Endodermal cell (in vitro differentiated cells): ENCODE measurements at regions not wholly inside any gene's neighbourhood (a gene's known extent, or its start where the extent isn't known, plus 50 kb on each side); places are given as distances from the start of the nearest gene placed in this dataset.
A peak's percentile ranks its signal among the peaks of the same experiment; 100 is the strongest.

Experiments used
- DNase-seq: peaks from one replicate; pipeline ENCODE4 v3.0.0-alpha.2; 2017
- H3K27ac ChIP-seq: 2 replicates; pipeline ENCODE4 v1.5.1; 2013; ENCODE audit warnings: mild to moderate bottlenecking, low read depth, low read length, moderate library complexity
- H3K27me3 ChIP-seq: 2 replicates; pipeline ENCODE4 v1.6.1; 2013; ENCODE audit warnings: mild to moderate bottlenecking, low read length, moderate library complexity; ENCODE audit not compliant: insufficient read depth, control insufficient read depth, poor library complexity, severe bottlenecking
- H3K36me3 ChIP-seq: 2 replicates; pipeline ENCODE4 v1.7.0; 2013; ENCODE audit warnings: mild to moderate bottlenecking, low read length, moderate library complexity; ENCODE audit not compliant: control insufficient read depth, insufficient read depth
- H3K4me1 ChIP-seq: one replicate; pipeline ENCODE4 v1.7.0; 2013; ENCODE audit warnings: low read length; ENCODE audit not compliant: control insufficient read depth, insufficient read depth
- H3K4me3 ChIP-seq: 2 replicates; pipeline ENCODE4 v1.5.1; 2013; ENCODE audit warnings: mild to moderate bottlenecking, low read length, moderate library complexity
- H3K9ac ChIP-seq: 2 replicates; pipeline ENCODE4 v1.6.1; 2013; ENCODE audit warnings: mild to moderate bottlenecking, low read length, moderate library complexity; ENCODE audit not compliant: poor library complexity, severe bottlenecking; ENCODE audit errors: extremely low read depth
- H3K9me3 ChIP-seq: 2 replicates; pipeline ENCODE4 v1.6.1; 2013; ENCODE audit warnings: mild to moderate bottlenecking, low read length, moderate library complexity; ENCODE audit not compliant: control insufficient read depth
- H3K27ac Mint-ChIP-seq: 2 replicates; pipeline ENCODE4 v1.8.0; 2020; ENCODE audit warnings: mixed read lengths
- H3K27me3 Mint-ChIP-seq: 2 replicates; pipeline ENCODE4 v1.8.0; 2021; ENCODE audit warnings: mild to moderate bottlenecking, mixed read lengths; ENCODE audit not compliant: insufficient read depth
- H3K36me3 Mint-ChIP-seq: 2 replicates; pipeline ENCODE4 v1.8.0; 2020; ENCODE audit warnings: low read depth, mixed read lengths
- H3K4me1 Mint-ChIP-seq: 2 replicates; pipeline ENCODE4 v1.8.0; 2020; ENCODE audit warnings: mixed read lengths
- H3K4me3 Mint-ChIP-seq: 2 replicates; pipeline ENCODE4 v1.8.0; 2020; ENCODE audit warnings: mild to moderate bottlenecking, moderate library complexity, mixed read lengths
- H3K9me3 Mint-ChIP-seq: 2 replicates; pipeline ENCODE4 v1.8.0; 2020; ENCODE audit warnings: mild to moderate bottlenecking, mixed read lengths
- CTCF ChIP-seq: fragments of 200-600 bp; sonication (generic); conservative IDR thresholded peaks from 2 replicates; pipeline ENCODE4 v1.5.0; 2021; ENCODE audit warnings: antibody characterized with exemption, mild to moderate bottlenecking
- WGBS, 2 experiments: methylation state at CpG; one replicate each; pipeline versions ENCODE4 v1.1.5 to v1.1.7; 2013; ENCODE audit warnings: missing lambda C conversion rate in 2 of 2, mixed read lengths in 1 of 2; ENCODE audit not compliant: insufficient coverage in 1 of 2, insufficient read length in 1 of 2; 5-methylcytosine and 5-hydroxymethylcytosine counted together

GRCh38 chr3:128555098-128555825 lies 62.3 kb upstream of the GATA2 start:
- Histone ChIP-seq H3K9me3 (no peaks in the 10 kb centered on the region), H3K9ac (no peak overlapping the region), H3K4me3 (no peak overlapping the region), H3K36me3 (no peaks in the 10 kb centered on the region), H3K27ac (no peak overlapping the region), H3K4me1 (no peaks in the 10 kb centered on the region), H3K27me3 (peaks cover 32% of the 10 kb centered on the region)
- no peak for TF ChIP-seq CTCF
- WGBS, 2 experiments = 57 to 72% methylated on average over 19 to 68 of the region's 68 CpGs
- H3K27ac Mint-ChIP-seq = no peak overlapping the region
- peak; percentile 76 for DNase-seq
- no peaks in the 10 kb centered on the region for H3K4me1 Mint-ChIP-seq
- H3K27me3 Mint-ChIP-seq = peaks cover 44% of the 10 kb centered on the region
- no peaks in the 10 kb centered on the region for H3K36me3 Mint-ChIP-seq
- H3K4me3 Mint-ChIP-seq = peak overlapping the region; percentile 24
- H3K9me3 Mint-ChIP-seq = no peaks in the 10 kb centered on the region

GRCh38 chr3:128554465-128555097 lies 61.6 kb upstream of the GATA2 start:
- Histone ChIP-seq H3K4me1 (no peaks in the 10 kb centered on the region), H3K9me3 (no peaks in the 10 kb centered on the region), H3K4me3 (no peak overlapping the region), H3K27me3 (peaks cover 32% of the 10 kb centered on the region), H3K9ac (no peak overlapping the region), H3K36me3 (no peaks in the 10 kb centered on the region), H3K27ac (no peak overlapping the region)
- DNase-seq = peak; percentile 56
- WGBS, 2 experiments = 90 to 92% methylated on average over 22 to 28 of the region's 28 CpGs
- Mint-ChIP-seq H3K36me3 (no peaks in the 10 kb centered on the region), H3K27me3 (peaks cover 47% of the 10 kb centered on the region), H3K4me1 (peaks cover 2% of the 10 kb centered on the region), H3K27ac (no peak overlapping the region), H3K9me3 (no peaks in the 10 kb centered on the region), H3K4me3 (peak overlapping the region; percentile 24)
- TF ChIP-seq CTCF = no peak

- peak; percentile 41 for TF ChIP-seq CTCF
- Mint-ChIP-seq H3K27ac (no peak overlapping the region), H3K27me3 (peaks cover 48% of the 10 kb centered on the region), H3K4me1 (peaks cover 5% of the 10 kb centered on the region), H3K36me3 (no peaks in the 10 kb centered on the region), H3K9me3 (no peaks in the 10 kb centered on the region), H3K4me3 (no peak overlapping the region)
- peaks cover 32% of the 10 kb centered on the region for H3K27me3 ChIP-seq
- H3K27ac ChIP-seq = no peak overlapping the region
- no peaks in the 10 kb centered on the region for H3K9me3 ChIP-seq
- H3K36me3 ChIP-seq = no peaks in the 10 kb centered on the region
- WGBS, 2 experiments = 94 to 100% methylated on average over 3 to 4 of the region's 4 CpGs
- peak; percentile 70 for DNase-seq
- no peak overlapping the region for H3K4me3 ChIP-seq
- H3K4me1 ChIP-seq = no peaks in the 10 kb centered on the region
- no peak overlapping the region for H3K9ac ChIP-seq
Observed at GRCh38 chr3:128554100-128554464, 61.1 kb upstream of the GATA2 start.
